Type B pancreatic cell (in vitro differentiated cells): ENCODE measurements at regions not wholly inside any gene's neighbourhood (a gene's known extent, or its start where the extent isn't known, plus 50 kb on each side); places are given as distances from the start of the nearest gene placed in this dataset.
A peak's percentile ranks its signal among the peaks of the same experiment; 100 is the strongest.

Experiments used
- DNase-seq: peaks from one replicate; pipeline ENCODE4 v3.0.0; 2021; ENCODE audit warnings: mixed read lengths; ENCODE audit not compliant: unreplicated experiment; ENCODE audit errors: extremely low spot score
- H3K27ac Mint-ChIP-seq: 2 replicates; pipeline ENCODE4 v1.8.0; 2021; ENCODE audit warnings: mild to moderate bottlenecking, mixed read lengths
- H3K27me3 Mint-ChIP-seq: 2 replicates; pipeline ENCODE4 v1.8.0; 2021; ENCODE audit warnings: mixed read lengths
- H3K36me3 Mint-ChIP-seq: 2 replicates; pipeline ENCODE4 v1.8.0; 2021; ENCODE audit warnings: mixed read lengths
- H3K4me1 Mint-ChIP-seq: one replicate; pipeline ENCODE4 v1.8.0; 2021; ENCODE audit warnings: mixed read lengths; ENCODE audit not compliant: unreplicated experiment
- H3K4me3 Mint-ChIP-seq: 2 replicates; pipeline ENCODE4 v1.8.0; 2021; ENCODE audit warnings: mild to moderate bottlenecking, mixed read lengths
- H3K9me3 Mint-ChIP-seq: 2 replicates; pipeline ENCODE4 v1.8.0; 2021; ENCODE audit warnings: mixed read lengths
- TF ChIP-seq, protein P1 (sequence below): fragments of 200-600 bp; sonication (generic); conservative IDR thresholded peaks from 2 replicates; pipeline ENCODE4 v1.5.0; 2021; ENCODE audit warnings: antibody characterized with exemption, mild to moderate bottlenecking

- Mint-ChIP-seq H3K9me3 (no peaks in the 10 kb centered on the region), H3K4me3 (no peak overlapping the region), H3K27ac (no peak overlapping the region), H3K4me1 (peaks cover 5% of the 10 kb centered on the region), H3K27me3 (peaks cover 17% of the 10 kb centered on the region), H3K36me3 (no peaks in the 10 kb centered on the region)
- TF ChIP-seq, protein P1, sequence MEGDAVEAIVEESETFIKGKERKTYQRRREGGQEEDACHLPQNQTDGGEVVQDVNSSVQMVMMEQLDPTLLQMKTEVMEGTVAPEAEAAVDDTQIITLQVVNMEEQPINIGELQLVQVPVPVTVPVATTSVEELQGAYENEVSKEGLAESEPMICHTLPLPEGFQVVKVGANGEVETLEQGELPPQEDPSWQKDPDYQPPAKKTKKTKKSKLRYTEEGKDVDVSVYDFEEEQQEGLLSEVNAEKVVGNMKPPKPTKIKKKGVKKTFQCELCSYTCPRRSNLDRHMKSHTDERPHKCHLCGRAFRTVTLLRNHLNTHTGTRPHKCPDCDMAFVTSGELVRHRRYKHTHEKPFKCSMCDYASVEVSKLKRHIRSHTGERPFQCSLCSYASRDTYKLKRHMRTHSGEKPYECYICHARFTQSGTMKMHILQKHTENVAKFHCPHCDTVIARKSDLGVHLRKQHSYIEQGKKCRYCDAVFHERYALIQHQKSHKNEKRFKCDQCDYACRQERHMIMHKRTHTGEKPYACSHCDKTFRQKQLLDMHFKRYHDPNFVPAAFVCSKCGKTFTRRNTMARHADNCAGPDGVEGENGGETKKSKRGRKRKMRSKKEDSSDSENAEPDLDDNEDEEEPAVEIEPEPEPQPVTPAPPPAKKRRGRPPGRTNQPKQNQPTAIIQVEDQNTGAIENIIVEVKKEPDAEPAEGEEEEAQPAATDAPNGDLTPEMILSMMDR, result no peak
- no peak for DNase-seq
Observed at GRCh38 chr2:129881786-129882396, 97.6 kb upstream of the RAB6C start.

GRCh38 chr2:129882476-129882875, 97.0 kb upstream of the RAB6C start:
- Mint-ChIP-seq H3K36me3 (no peaks in the 10 kb centered on the region), H3K9me3 (no peaks in the 10 kb centered on the region), H3K27ac (no peak overlapping the region), H3K4me1 (peaks cover 4% of the 10 kb centered on the region), H3K27me3 (peaks cover 18% of the 10 kb centered on the region), H3K4me3 (no peak overlapping the region)
- TF ChIP-seq, protein P1, result no peak
- DNase-seq, result no peak

DNA sequence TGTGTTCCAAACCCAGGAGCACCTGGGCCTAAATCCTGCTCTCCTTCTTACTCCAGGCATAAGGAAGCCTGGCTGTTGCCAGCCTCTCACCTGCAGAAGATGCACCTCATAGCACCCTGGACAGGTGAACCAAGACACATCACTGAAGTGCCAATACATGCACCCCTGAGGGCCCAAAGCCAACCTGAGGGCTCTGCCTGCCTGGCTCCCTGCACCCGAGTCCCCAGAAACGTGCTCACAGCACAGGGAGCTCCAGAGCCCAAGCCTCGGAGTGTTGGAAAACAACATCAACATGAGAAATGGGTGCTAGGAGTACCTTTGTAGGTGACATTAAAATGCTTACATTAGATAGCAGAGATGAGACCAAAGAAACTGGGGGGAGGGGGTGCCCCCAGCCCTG, 96.3 kb upstream of the RAB6C start:
- Mint-ChIP-seq H3K36me3 (no peaks in the 10 kb centered on the region), H3K27ac (no peak overlapping the region), H3K27me3 (peaks cover 21% of the 10 kb centered on the region), H3K4me3 (no peak overlapping the region), H3K9me3 (no peaks in the 10 kb centered on the region), H3K4me1 (peaks cover 3% of the 10 kb centered on the region)
- DNase-seq, result no peak
- TF ChIP-seq, protein P1, result no peak

GRCh38 chr2:129884221-129884786, 95.2 kb upstream of the RAB6C start:
- H3K27ac Mint-ChIP-seq, result no peak overlapping the region

GRCh38 chr2:129885735-129886134, 93.7 kb upstream of the RAB6C start:
- Mint-ChIP-seq H3K27ac (no peak overlapping the region), H3K36me3 (no peaks in the 10 kb centered on the region), H3K4me3 (no peak overlapping the region), H3K27me3 (peaks cover 33% of the 10 kb centered on the region), H3K9me3 (no peaks in the 10 kb centered on the region), H3K4me1 (no peaks in the 10 kb centered on the region)
- no peak for DNase-seq
- TF ChIP-seq, protein P1, result peak; percentile 55

More at GRCh38 chr2:129884221-129884786, 95.2 kb upstream of the RAB6C start:
- no peak for DNase-seq
- Mint-ChIP-seq H3K4me1 (no peaks in the 10 kb centered on the region), H3K27me3 (peaks cover 22% of the 10 kb centered on the region), H3K4me3 (no peak overlapping the region), H3K9me3 (no peaks in the 10 kb centered on the region), H3K36me3 (no peaks in the 10 kb centered on the region)
- TF ChIP-seq, protein P1, result no peak
